HepG2 (cell line): ENCODE measurements at regions not wholly inside any gene's neighbourhood (a gene's known extent, or its start where the extent isn't known, plus 50 kb on each side); places are given as distances from the start of the nearest gene placed in this dataset.

Source experiments
- ATAC-seq: fragments of 200-7000 bp; cut with Tn5 transposase; 3 replicates; pipeline ENCODE4 v1.9.1; 2020; ENCODE audit warnings: mild to moderate bottlenecking, moderate library complexity
- BruUV-seq: library from RNA; stranded (reverse); fragments of 400-500 nt; replicated peaks from 2 replicates; lab custom pipeline; 2021; lab: Mats Ljungman, UMichigan
- CTCF ChIA-PET: fragments of 300-600 bp; formaldehyde crosslinking; extraction: SDS; loops from one replicate; lab custom pipeline; 2021; ENCODE audit warnings: low total read pairs, inconsistent platforms, low intra/inter-chr PET ratio; lab: Yijun Ruan, JAX
- POLR2A ChIA-PET: fragments of 350-600 bp; sonication (Branson Sonifier 250); formaldehyde crosslinking; loops from one replicate; lab custom pipeline; 2020; ENCODE audit warnings: antibody characterized with exemption, inconsistent platforms; lab: Yijun Ruan, JAX
- DNase-seq: peaks from one replicate; pipeline ENCODE4 v3.0.0-alpha.2; 2015; ENCODE audit warnings: low spot score
- FAIRE-seq: peaks from 3 replicates; lab custom pipeline; 2011; peaks lifted over from hg19 to GRCh38; lab: Jason Lieb, UNC
- H2AFZ ChIP-seq: one replicate; pipeline ENCODE4 v1.6.1; 2011; ENCODE audit warnings: low read length, inconsistent platforms
- H3K27ac ChIP-seq: fragments of 300-600 bp; 3 replicates; pipeline ENCODE4 v1.8.0; 2011; ENCODE audit warnings: mixed run types, mild to moderate bottlenecking, mixed read lengths, low read length, inconsistent platforms; ENCODE audit not compliant: insufficient read depth; ENCODE audit errors: extremely low read length
- H3K27me3 ChIP-seq, 2 experiments: fragments of 200-600 bp in 1 of 2; 2 replicates in 1 of 2; 3 replicates in 1 of 2; pipeline versions ENCODE4 v1.6.0 to v1.8.0; 2011; ENCODE audit warnings: low read length in 2 of 2, mild to moderate bottlenecking in 2 of 2, moderate library complexity in 2 of 2, inconsistent platforms in 1 of 2; ENCODE audit not compliant: insufficient read depth in 2 of 2, control insufficient read depth in 1 of 2
- H3K36me3 ChIP-seq, 2 experiments: fragments of 200-600 bp in 1 of 2; replicated peaks in 1 of 2; 2 replicates in 1 of 2; 3 replicates in 1 of 2; pipeline versions ENCODE4 v1.5.1 to v1.8.0; 2011; ENCODE audit warnings: low read length in 2 of 2, inconsistent platforms in 1 of 2; ENCODE audit not compliant: insufficient read depth in 2 of 2, control insufficient read depth in 1 of 2
- H3K4me1 ChIP-seq: 2 replicates; pipeline ENCODE4 v1.5.1; 2012; ENCODE audit warnings: low read length, inconsistent platforms; ENCODE audit not compliant: insufficient read depth
- H3K4me2 ChIP-seq: 2 replicates; pipeline ENCODE4 v1.6.0; 2011; ENCODE audit warnings: low read depth, low read length, inconsistent platforms
- H3K4me3 ChIP-seq, 3 experiments: fragments of 200-600 bp in 1 of 3; sonication (generic), shearing (Covaris generic) in 1 of 3; replicated peaks in 1 of 3; 2 replicates each; pipeline ENCODE4 v1.5.1; 2011 to 2016; ENCODE audit warnings: low read length in 3 of 3, inconsistent platforms in 2 of 3, low read depth in 2 of 3, mild to moderate bottlenecking in 2 of 3, control low read depth in 1 of 3, mixed read lengths in 1 of 3; ENCODE audit not compliant: insufficient read depth in 1 of 3
- H3K79me2 ChIP-seq: one replicate; pipeline ENCODE4 v1.6.1; 2011; ENCODE audit warnings: low read length, inconsistent platforms; ENCODE audit not compliant: insufficient read depth
- H3K9ac ChIP-seq: 2 replicates; pipeline ENCODE4 v1.6.0; 2011; ENCODE audit warnings: mild to moderate bottlenecking, low read depth, low read length, inconsistent platforms; ENCODE audit not compliant: insufficient read depth
- H3K9me3 ChIP-seq: 2 replicates; pipeline ENCODE4 v1.5.1; 2012; ENCODE audit warnings: mild to moderate bottlenecking, low read length
- H4K20me1 ChIP-seq: 2 replicates; pipeline ENCODE4 v1.6.0; 2011; ENCODE audit warnings: inconsistent platforms, mild to moderate bottlenecking, low read length, moderate library complexity; ENCODE audit not compliant: insufficient read depth
- ELF1 ChIP-seq: sonication (generic); formaldehyde crosslinking; IDR thresholded peaks from 2 replicates; pipeline ENCODE4 v1.4.0; 2020; ENCODE audit warnings: missing genetic modification reagents
- FOXC1 ChIP-seq: sonication (generic); formaldehyde crosslinking; IDR thresholded peaks from 2 replicates; pipeline ENCODE4 v1.8.0; 2022; ENCODE audit warnings: mild to moderate bottlenecking, missing genetic modification reagents, borderline replicate concordance
- GATAD2A ChIP-seq: IDR thresholded peaks from 2 replicates; pipeline ENCODE4 v1.6.1; 2016
- KAT7 ChIP-seq: IDR thresholded peaks from 2 replicates; pipeline ENCODE4 v1.6.1; 2018; ENCODE audit warnings: borderline replicate concordance, missing compliant biosample characterization
- KDM1A ChIP-seq: IDR thresholded peaks from 2 replicates; pipeline ENCODE4 v1.6.1; 2016; ENCODE audit warnings: missing compliant biosample characterization
- NFYB ChIP-seq: sonication (generic); formaldehyde crosslinking; IDR thresholded peaks from 2 replicates; pipeline ENCODE4 v1.4.0; 2020; ENCODE audit warnings: missing genetic modification reagents
- TOPORS ChIP-seq: sonication (generic); formaldehyde crosslinking; IDR thresholded peaks from 2 replicates; pipeline ENCODE4 v1.8.0; 2023; ENCODE audit warnings: mild to moderate bottlenecking, missing genetic modification reagents
- YEATS2 ChIP-seq: sonication (generic); formaldehyde crosslinking; IDR thresholded peaks from 2 replicates; pipeline ENCODE4 v1.4.0; 2020; ENCODE audit warnings: missing genetic modification reagents, borderline replicate concordance
- ZNF382 ChIP-seq: sonication (generic); formaldehyde crosslinking; IDR thresholded peaks from 2 replicates; pipeline ENCODE4 v1.5.0; 2020; ENCODE audit warnings: missing genetic modification reagents, mild to moderate bottlenecking, borderline replicate concordance
- ZNF839 ChIP-seq: sonication (generic); formaldehyde crosslinking; IDR thresholded peaks from 2 replicates; pipeline ENCODE4 v1.4.0; 2020; ENCODE audit warnings: missing genetic modification reagents, mild to moderate bottlenecking, borderline replicate concordance
- WGBS: methylation state at CpG from one replicate; pipeline ENCODE4 v1.1.6; 2017; ENCODE audit warnings: low lambda C conversion rate; 5-methylcytosine and 5-hydroxymethylcytosine counted together
- in situ Hi-C: cut with HindIII; loops from 2 replicates; pipeline ENCODE4 v1.10.0; 2017; ENCODE audit warnings: low pct_unique_long_range_greater_than_20kb; ENCODE audit not compliant: extremely low pct_ligation_motif_present
- intact Hi-C: fragments of 100-400 bp; cut with micrococcal nuclease; formaldehyde crosslinking; loops from one replicate; pipeline ENCODE4 v1.10.0; 2022; ENCODE audit not compliant: unreplicated experiment
- TF ChIP-seq, protein P1 (sequence below): sonication (generic); formaldehyde crosslinking; IDR thresholded peaks from 2 replicates; pipeline ENCODE4 v1.8.0; 2022; ENCODE audit warnings: low read depth, missing genetic modification reagents
- TF ChIP-seq, protein P2 (sequence below): sonication (generic); formaldehyde crosslinking; IDR thresholded peaks from one replicate; pipeline ENCODE4 v1.5.1; 2020; ENCODE audit warnings: mild to moderate bottlenecking, missing genetic modification reagents; ENCODE audit errors: not compliant biosample characterization

DNA sequence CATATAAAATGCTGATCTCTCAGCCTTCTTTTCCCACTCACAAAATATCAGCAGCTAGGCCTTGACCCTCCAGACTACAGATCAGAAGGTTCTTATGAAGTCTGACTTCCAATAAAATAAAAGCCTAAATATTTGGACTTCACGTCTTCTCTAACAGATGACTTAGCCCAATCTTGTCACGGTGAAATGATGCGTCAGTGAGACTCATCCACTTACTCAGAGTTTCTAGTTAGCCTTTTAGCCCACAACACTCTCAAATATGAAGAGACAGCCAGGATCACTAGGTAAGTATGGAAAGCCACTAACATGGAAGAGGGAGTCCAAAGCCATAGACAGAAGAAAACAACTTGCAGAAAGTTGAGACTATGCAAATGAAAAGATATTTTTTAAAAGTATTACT is 601.2 kb downstream of the PYDC2 start:
- no peaks in the 10 kb centered on the region for H3K9me3 ChIP-seq
- no peaks in the 10 kb centered on the region for H3K4me1 ChIP-seq
- CTCF ChIA-PET = no interaction called here
- FAIRE-seq (no peak), DNase-seq (no peak), ATAC-seq (no peak)
- intact Hi-C loops (no loop called here), in situ Hi-C loops (no loop called here)
- no peak overlapping the region for H3K4me3 ChIP-seq
- no peak overlapping the region for H3K27ac ChIP-seq
- no peaks in the 10 kb centered on the region for H4K20me1 ChIP-seq
- H3K79me2 ChIP-seq = no peaks in the 10 kb centered on the region
- no peak overlapping the region for H3K9ac ChIP-seq
- no peaks in the 10 kb centered on the region for H3K36me3 ChIP-seq
- TF ChIP-seq KAT7 (no peak), NFYB (CRISPR knock-in tag) (no peak), YEATS2 (no peak), ZNF839 (CRISPR knock-in tag) (no peak), GATAD2A (no peak), TOPORS (CRISPR knock-in tag) (no peak)
- TF ChIP-seq, protein P1, sequence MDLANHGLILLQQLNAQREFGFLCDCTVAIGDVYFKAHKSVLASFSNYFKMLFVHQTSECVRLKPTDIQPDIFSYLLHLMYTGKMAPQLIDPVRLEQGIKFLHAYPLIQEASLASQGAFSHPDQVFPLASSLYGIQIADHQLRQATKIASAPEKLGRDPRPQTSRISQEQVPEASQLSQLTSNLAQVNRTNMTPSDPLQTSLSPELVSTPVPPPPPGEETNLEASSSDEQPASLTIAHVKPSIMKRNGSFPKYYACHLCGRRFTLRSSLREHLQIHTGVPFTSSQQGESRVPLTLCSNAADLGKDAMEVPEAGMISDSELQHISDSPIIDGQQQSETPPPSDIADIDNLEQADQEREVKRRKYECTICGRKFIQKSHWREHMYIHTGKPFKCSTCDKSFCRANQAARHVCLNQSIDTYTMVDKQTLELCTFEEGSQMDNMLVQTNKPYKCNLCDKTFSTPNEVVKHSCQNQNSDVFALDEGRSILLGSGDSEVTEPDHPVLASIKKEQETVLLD (CRISPR knock-in tag) = no peak
- H2AFZ ChIP-seq = no peak overlapping the region
- POLR2A ChIA-PET = no interaction called here
- 16% methylated on average over 3 of the region's 3 CpGs for WGBS
- no peaks in the 10 kb centered on the region for H3K27me3 ChIP-seq
- no peak overlapping the region for H3K4me2 ChIP-seq
- BruUV-seq = no TSS peak

DNA sequence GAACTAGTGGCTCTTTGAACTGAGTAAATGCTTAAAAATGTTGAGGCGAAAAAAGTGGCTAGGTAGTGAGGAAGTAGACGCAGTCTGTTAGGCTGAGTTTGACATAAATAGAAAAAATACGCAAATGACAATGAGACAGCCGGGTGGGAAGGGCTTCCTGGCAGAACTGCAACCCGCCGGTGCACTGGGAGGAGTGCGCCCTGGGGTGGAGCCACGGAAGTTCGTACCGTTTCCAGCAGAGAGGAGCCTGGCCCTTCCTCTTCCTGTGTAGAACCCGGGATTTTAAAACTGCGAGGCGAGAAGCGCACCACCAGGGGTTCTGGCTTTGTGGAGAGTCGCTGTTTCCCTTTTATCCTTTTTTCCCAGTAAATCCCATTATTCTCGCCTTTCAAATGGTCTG is 602.6 kb downstream of the PYDC2 start:
- POLR2A ChIA-PET = no interaction called here
- intact Hi-C loops = no loop called here
- FAIRE-seq (no peak), DNase-seq (no peak), ATAC-seq (no peak)
- in situ Hi-C loops = no loop called here
- 39% methylated on average over 14 of the region's 16 CpGs for WGBS
- no peaks in the 10 kb centered on the region for H3K4me1 ChIP-seq
- no peaks in the 10 kb centered on the region for H3K9me3 ChIP-seq
- H2AFZ ChIP-seq = no peak overlapping the region
- no peaks in the 10 kb centered on the region for H3K27me3 ChIP-seq
- H3K79me2 ChIP-seq = no peaks in the 10 kb centered on the region
- H3K9ac ChIP-seq = no peak overlapping the region
- no peak overlapping the region for H3K27ac ChIP-seq
- no peaks in the 10 kb centered on the region for H3K36me3 ChIP-seq
- no TSS peak for BruUV-seq
- no peak overlapping the region for H3K4me3 ChIP-seq
- no peaks in the 10 kb centered on the region for H4K20me1 ChIP-seq
- H3K4me2 ChIP-seq = no peak overlapping the region
- CTCF ChIA-PET = no interaction called here
- TF ChIP-seq ZNF382 (no peak), KDM1A (CRISPR knock-in tag) (no peak), ELF1 (CRISPR knock-in tag) (no peak), FOXC1 (CRISPR knock-in tag) (no peak)
- TF ChIP-seq, protein P2, sequence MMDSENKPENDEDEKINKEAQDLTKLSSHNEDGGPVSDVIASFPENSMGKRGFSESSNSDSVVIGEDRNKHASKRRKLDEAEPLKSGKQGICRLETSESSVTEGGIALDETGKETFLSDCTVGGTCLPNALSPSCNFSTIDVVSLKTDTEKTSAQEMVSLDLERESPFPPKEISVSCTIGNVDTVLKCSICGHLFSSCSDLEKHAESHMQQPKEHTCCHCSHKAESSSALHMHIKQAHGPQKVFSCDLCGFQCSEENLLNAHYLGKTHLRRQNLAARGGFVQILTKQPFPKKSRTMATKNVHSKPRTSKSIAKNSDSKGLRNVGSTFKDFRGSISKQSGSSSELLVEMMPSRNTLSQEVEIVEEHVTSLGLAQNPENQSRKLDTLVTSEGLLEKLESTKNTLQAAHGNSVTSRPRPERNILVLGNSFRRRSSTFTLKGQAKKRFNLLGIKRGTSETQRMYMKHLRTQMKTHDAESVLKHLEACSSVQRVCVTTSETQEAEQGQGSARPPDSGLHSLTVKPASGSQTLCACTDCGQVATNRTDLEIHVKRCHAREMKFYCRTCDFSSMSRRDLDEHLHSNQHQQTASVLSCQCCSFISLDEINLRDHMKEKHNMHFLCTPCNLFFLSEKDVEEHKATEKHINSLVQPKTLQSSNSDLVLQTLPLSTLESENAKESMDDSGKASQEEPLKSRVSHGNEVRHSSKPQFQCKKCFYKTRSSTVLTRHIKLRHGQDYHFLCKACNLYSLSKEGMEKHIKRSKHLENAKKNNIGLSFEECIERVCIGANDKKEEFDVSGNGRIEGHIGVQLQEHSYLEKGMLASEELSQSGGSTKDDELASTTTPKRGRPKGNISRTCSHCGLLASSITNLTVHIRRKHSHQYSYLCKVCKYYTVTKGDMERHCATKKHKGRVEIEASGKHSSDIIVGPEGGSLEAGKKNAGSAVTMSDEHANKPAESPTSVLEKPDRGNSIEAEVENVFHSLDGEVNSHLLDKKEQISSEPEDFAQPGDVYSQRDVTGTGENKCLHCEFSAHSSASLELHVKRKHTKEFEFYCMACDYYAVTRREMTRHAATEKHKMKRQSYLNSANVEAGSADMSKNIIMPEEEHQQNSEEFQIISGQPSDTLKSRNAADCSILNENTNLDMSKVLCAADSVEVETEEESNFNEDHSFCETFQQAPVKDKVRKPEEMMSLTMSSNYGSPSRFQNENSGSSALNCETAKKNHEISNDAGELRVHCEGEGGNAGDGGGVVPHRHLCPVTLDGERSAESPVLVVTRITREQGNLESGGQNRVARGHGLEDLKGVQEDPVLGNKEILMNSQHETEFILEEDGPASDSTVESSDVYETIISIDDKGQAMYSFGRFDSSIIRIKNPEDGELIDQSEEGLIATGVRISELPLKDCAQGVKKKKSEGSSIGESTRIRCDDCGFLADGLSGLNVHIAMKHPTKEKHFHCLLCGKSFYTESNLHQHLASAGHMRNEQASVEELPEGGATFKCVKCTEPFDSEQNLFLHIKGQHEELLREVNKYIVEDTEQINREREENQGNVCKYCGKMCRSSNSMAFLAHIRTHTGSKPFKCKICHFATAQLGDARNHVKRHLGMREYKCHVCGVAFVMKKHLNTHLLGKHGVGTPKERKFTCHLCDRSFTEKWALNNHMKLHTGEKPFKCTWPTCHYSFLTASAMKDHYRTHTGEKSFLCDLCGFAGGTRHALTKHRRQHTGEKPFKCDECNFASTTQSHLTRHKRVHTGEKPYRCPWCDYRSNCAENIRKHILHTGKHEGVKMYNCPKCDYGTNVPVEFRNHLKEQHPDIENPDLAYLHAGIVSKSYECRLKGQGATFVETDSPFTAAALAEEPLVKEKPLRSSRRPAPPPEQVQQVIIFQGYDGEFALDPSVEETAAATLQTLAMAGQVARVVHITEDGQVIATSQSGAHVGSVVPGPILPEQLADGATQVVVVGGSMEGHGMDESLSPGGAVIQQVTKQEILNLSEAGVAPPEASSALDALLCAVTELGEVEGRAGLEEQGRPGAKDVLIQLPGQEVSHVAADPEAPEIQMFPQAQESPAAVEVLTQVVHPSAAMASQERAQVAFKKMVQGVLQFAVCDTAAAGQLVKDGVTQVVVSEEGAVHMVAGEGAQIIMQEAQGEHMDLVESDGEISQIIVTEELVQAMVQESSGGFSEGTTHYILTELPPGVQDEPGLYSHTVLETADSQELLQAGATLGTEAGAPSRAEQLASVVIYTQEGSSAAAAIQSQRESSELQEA (CRISPR knock-in tag) = no peak
